Thyroid gland (tissue), 4 donors: ENCODE measurements at regions not wholly inside any gene's neighbourhood (a gene's known extent, or its start where the extent isn't known, plus 50 kb on each side); places are given as distances from the start of the nearest gene placed in this dataset.

Experiments used
- POLR2A ChIP-seq, 2 donors: fragments of 450-650 bp; IDR thresholded peaks; one replicate each; pipeline ENCODE4 v1.6.1; 2017; ENCODE audit warnings: antibody characterized with exemption in 2 of 2, mild to moderate bottlenecking in 2 of 2, moderate library complexity in 1 of 2
- TF ChIP-seq, protein P1 (sequence below), 6 experiments: fragments of 200-600 bp in 3 of 6; fragments of 450-650 bp in 3 of 6; sonication (generic) in 3 of 6; IDR thresholded peaks; one replicate each; pipeline ENCODE4 v1.5.1; 2016 to 2019; ENCODE audit warnings: antibody characterized with exemption in 6 of 6, mild to moderate bottlenecking in 2 of 6, inconsistent platforms in 1 of 6, moderate library complexity in 1 of 6

DNA sequence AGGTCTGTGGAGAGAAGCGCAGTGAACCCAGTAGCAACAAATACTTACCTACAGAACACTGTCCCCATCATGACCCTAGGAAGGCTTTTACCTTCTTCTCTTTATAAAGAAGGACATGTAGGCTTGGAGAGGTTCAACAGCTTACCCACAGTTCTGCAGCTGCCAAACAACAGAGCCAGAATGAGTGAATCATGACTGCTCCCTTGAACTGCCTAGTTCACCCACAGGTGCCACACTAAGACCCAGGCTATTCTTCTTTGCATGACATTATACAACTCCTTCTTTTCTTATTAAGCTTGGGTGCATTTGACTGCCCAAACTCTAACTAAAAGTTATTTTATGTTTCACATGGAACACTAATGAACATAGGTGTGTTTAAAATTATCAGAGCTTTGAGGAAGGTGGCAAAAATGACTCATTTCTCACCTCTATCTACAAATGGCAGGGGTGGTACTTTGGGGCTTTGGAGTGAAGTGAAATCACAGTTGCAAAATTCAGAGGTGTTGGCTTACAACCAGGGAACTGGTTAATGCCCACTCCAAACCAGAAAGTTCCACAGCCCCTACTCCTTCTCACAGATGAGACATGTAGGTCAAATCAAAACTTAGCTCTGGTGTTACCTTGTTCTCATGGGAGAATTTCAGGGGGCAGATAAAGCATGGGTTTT, 201.6 kb downstream of the SEMA6A start:
- TF ChIP-seq POLR2A (IDR thresholded peaks at IDR 0.05) = no peak
- TF ChIP-seq, protein P1, sequence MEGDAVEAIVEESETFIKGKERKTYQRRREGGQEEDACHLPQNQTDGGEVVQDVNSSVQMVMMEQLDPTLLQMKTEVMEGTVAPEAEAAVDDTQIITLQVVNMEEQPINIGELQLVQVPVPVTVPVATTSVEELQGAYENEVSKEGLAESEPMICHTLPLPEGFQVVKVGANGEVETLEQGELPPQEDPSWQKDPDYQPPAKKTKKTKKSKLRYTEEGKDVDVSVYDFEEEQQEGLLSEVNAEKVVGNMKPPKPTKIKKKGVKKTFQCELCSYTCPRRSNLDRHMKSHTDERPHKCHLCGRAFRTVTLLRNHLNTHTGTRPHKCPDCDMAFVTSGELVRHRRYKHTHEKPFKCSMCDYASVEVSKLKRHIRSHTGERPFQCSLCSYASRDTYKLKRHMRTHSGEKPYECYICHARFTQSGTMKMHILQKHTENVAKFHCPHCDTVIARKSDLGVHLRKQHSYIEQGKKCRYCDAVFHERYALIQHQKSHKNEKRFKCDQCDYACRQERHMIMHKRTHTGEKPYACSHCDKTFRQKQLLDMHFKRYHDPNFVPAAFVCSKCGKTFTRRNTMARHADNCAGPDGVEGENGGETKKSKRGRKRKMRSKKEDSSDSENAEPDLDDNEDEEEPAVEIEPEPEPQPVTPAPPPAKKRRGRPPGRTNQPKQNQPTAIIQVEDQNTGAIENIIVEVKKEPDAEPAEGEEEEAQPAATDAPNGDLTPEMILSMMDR (IDR thresholded peaks at IDR 0.05) = no peak
